ENCODE measurements at regions not wholly inside any gene's neighbourhood (a gene's known extent, or its start where the extent isn't known, plus 50 kb on each side); places are given as distances from the start of the nearest gene placed in this dataset.

DNA sequence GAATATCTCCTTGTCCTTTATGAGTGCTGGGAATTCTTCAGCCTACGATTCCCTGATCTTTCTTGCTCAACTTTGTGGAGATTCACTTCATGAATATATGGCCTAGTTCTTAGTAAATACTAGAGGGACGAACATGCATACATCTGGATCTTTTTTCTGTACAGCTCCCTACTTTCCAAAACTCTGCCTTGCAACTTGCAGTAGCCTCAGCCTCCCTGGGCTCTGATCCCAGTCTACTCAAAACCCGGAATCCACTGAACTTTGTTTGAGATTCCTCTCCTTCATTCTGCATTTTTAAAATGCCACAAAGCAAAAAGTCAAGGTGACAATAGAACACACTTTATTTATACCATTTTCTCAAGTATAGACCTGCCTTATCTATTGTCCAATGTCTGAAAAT, 50.0 kb upstream of the PCDH7 start:
- TF ChIP-seq POLR2A (IDR thresholded peaks at IDR 0.05), result no peak
- TF ChIP-seq, protein P1, sequence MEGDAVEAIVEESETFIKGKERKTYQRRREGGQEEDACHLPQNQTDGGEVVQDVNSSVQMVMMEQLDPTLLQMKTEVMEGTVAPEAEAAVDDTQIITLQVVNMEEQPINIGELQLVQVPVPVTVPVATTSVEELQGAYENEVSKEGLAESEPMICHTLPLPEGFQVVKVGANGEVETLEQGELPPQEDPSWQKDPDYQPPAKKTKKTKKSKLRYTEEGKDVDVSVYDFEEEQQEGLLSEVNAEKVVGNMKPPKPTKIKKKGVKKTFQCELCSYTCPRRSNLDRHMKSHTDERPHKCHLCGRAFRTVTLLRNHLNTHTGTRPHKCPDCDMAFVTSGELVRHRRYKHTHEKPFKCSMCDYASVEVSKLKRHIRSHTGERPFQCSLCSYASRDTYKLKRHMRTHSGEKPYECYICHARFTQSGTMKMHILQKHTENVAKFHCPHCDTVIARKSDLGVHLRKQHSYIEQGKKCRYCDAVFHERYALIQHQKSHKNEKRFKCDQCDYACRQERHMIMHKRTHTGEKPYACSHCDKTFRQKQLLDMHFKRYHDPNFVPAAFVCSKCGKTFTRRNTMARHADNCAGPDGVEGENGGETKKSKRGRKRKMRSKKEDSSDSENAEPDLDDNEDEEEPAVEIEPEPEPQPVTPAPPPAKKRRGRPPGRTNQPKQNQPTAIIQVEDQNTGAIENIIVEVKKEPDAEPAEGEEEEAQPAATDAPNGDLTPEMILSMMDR (IDR thresholded peaks at IDR 0.05), result no peak
